ENCODE measurements at regions not wholly inside any gene's neighbourhood (a gene's known extent, or its start where the extent isn't known, plus 50 kb on each side); places are given as distances from the start of the nearest gene placed in this dataset.
"Not testable (repeated sequence)": the region's sequence is repeated elsewhere in the genome, so short reads cannot be mapped to it uniquely, and the experiment has no call there.

GRCh38 chr6:144497650-144498049, 212.5 kb downstream of the UTRN start:
- Histone ChIP-seq H3K9me3 (no peaks in the 10 kb centered on the region), H3K36me3 (no peaks in the 10 kb centered on the region), H3K27me3 (no peaks in the 10 kb centered on the region), H3K4me1 (no peaks in the 10 kb centered on the region), H3K4me3 (no peak overlapping the region), H3K27ac (no peak overlapping the region)
- intact Hi-C loops (cut with DNase I; ENCODE audit: low total_unique reads), result no loop called here
- TF ChIP-seq CTCF (IDR thresholded peaks at IDR 0.05) (no peak), POLR2A (IDR thresholded peaks at IDR 0.05) (no peak)
- no peak for DNase-seq

GRCh38 chr6:144500892-144501291, 215.8 kb downstream of the UTRN start:
- no peak for TF ChIP-seq POLR2A (IDR thresholded peaks at IDR 0.05)
- TF ChIP-seq CTCF (IDR thresholded peaks at IDR 0.05), result no peak
- no peaks in the 10 kb centered on the region for H3K36me3 ChIP-seq
- intact Hi-C loops (cut with DNase I; ENCODE audit: low total_unique reads), result no loop called here

DNA sequence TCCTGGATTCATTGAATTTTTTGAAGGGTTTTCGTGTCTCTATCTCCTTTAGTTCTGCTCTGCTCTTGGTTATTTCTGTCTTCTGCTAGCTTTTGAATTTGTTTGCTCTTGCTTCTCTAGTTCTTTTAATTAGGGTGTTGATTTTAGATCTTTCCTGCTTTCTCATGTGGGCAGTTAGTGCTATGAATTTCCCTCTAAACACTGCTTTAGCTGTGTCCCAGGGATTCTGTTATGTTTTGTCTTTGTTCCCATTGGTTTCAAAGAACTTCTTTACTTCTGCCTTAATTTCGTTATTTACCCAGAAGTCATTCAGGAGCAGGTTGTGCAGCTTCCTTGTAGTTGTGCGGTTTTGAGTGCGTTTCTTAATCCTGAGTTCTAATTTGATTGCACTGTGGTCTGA, 220.1 kb downstream of the UTRN start:
- H3K4me3 ChIP-seq; intact Hi-C loops (cut with DNase I; ENCODE audit: low total_unique reads): not testable (repeated sequence)

More at GRCh38 chr6:144500892-144501291, 215.8 kb downstream of the UTRN start:
- no peaks in the 10 kb centered on the region for H3K27me3 ChIP-seq
- H3K27ac ChIP-seq, result no peak overlapping the region
- no peak overlapping the region for H3K4me3 ChIP-seq
- no peak for DNase-seq
- H3K4me1 ChIP-seq, result no peaks in the 10 kb centered on the region
- H3K9me3 ChIP-seq, result no peaks in the 10 kb centered on the region

GRCh38 chr6:144506051-144506450, 220.9 kb downstream of the UTRN start:
- H3K27ac ChIP-seq; H3K4me3 ChIP-seq; H3K27me3 ChIP-seq; DNase-seq; intact Hi-C loops (cut with DNase I; ENCODE audit: low total_unique reads); H3K36me3 ChIP-seq; H3K4me1 ChIP-seq; H3K9me3 ChIP-seq: not testable (repeated sequence)

More for the DNA sequence above, 220.1 kb downstream of the UTRN start:
- not testable (repeated sequence) for H3K4me1 ChIP-seq, H3K27ac ChIP-seq, H3K9me3 ChIP-seq, H3K27me3 ChIP-seq, DNase-seq, H3K36me3 ChIP-seq

GRCh38 chr6:144507772-144508312, 222.7 kb downstream of the UTRN start:
- H3K4me1 ChIP-seq; H3K27me3 ChIP-seq; H3K4me3 ChIP-seq; intact Hi-C loops (cut with DNase I; ENCODE audit: low total_unique reads); DNase-seq; H3K27ac ChIP-seq; H3K36me3 ChIP-seq; H3K9me3 ChIP-seq: not testable (repeated sequence)

DNA sequence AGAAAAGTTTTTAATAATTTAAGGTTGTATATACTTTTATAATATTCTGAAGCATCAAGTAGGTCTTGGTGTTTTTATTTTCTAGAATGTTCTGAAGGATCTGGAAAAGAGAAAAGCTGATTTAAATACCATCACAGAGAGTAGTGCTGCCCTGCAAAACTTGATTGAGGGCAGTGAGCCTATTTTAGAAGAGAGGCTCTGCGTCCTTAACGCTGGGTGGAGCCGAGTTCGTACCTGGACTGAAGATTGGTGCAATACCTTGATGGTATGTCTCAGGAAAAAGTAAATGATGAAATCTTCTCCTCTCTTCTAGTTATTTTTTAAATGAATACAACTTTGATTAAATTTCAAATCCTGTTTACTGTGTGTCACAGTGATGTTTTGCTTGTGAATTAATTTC, 225.7 kb downstream of the UTRN start:
- no peaks in the 10 kb centered on the region for H3K27me3 ChIP-seq
- H3K36me3 ChIP-seq, result no peaks in the 10 kb centered on the region
- H3K4me1 ChIP-seq, result no peaks in the 10 kb centered on the region
- DNase-seq, result no peak
- TF ChIP-seq POLR2A (IDR thresholded peaks at IDR 0.05) (no peak), CTCF (IDR thresholded peaks at IDR 0.05) (no peak)
- intact Hi-C loops (cut with DNase I; ENCODE audit: low total_unique reads), result no loop called here
- H3K9me3 ChIP-seq, result no peaks in the 10 kb centered on the region
- H3K4me3 ChIP-seq, result no peak overlapping the region
- no peak overlapping the region for H3K27ac ChIP-seq

DNA sequence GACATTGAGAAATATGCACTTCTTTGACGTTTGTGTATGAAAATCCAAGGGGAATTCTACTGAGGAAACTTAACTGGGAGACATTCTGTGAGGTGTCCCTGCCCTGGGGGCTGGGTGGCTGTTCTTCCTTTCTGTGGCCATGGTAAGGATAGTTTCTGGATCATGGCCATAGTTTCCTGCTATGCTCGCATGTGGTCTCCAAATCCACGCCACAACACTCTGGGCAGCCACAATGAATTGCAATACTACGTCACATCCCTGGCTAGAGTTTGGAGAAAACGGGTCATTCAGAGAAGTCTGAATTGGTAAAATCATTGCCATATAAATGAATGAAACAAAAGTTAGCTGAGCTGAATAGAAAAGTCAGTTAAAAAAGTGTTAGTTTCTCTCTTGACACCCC, 230.6 kb downstream of the UTRN start:
- TF ChIP-seq POLR2A (IDR thresholded peaks at IDR 0.05), result no peak
- no peak for TF ChIP-seq CTCF (IDR thresholded peaks at IDR 0.05)
- no peak overlapping the region for H3K27ac ChIP-seq
- DNase-seq, result no peak
- no peaks in the 10 kb centered on the region for H3K27me3 ChIP-seq
- no peaks in the 10 kb centered on the region for H3K36me3 ChIP-seq
- H3K9me3 ChIP-seq, result no peaks in the 10 kb centered on the region
- H3K4me3 ChIP-seq, result no peak overlapping the region
- intact Hi-C loops (cut with DNase I; ENCODE audit: low total_unique reads), result no loop called here
- H3K4me1 ChIP-seq, result no peaks in the 10 kb centered on the region
